ENCODE measurements at regions not wholly inside any gene's neighbourhood (a gene's known extent, or its start where the extent isn't known, plus 50 kb on each side); places are given as distances from the start of the nearest gene placed in this dataset.

- DNase-seq = no peak
Measured at GRCh38 chr3:72698154-72698917, 149.9 kb downstream of the SHQ1 start.

GRCh38 chr3:72697717-72698116, 150.5 kb downstream of the SHQ1 start:
- DNase-seq = no peak

GRCh38 chr3:72696815-72697214, 151.4 kb downstream of the SHQ1 start:
- no peak for DNase-seq

GRCh38 chr3:72694398-72694797, 153.8 kb downstream of the SHQ1 start:
- DNase-seq = no peak

- no peak for DNase-seq
Measured at GRCh38 chr3:72692990-72693389, 155.3 kb downstream of the SHQ1 start.

- DNase-seq = no peak
Measured at GRCh38 chr3:72690629-72691028, 157.6 kb downstream of the SHQ1 start.

GRCh38 chr3:72682936-72683452, 165.3 kb downstream of the SHQ1 start:
- DNase-seq = no peak

GRCh38 chr3:72681598-72681997, 166.6 kb downstream of the SHQ1 start:
- DNase-seq = no peak

- DNase-seq = no peak
Measured at GRCh38 chr3:72680766-72681165, 167.5 kb downstream of the SHQ1 start.

- DNase-seq = no peak
Measured at GRCh38 chr3:72679540-72680198, 168.6 kb downstream of the SHQ1 start.

GRCh38 chr3:72678867-72679266, 169.4 kb downstream of the SHQ1 start:
- DNase-seq = no peak

- no peak for DNase-seq
Measured at GRCh38 chr3:72678380-72678779, 169.9 kb downstream of the SHQ1 start.

- DNase-seq = no peak
Measured at GRCh38 chr3:72675243-72675642, 173.0 kb downstream of the SHQ1 start.

- no peak for DNase-seq
Measured at GRCh38 chr3:72673011-72673771, 175.1 kb downstream of the SHQ1 start.

- no peak for DNase-seq
Measured at GRCh38 chr3:72669224-72669623, 179.0 kb downstream of the SHQ1 start.

- no peak for DNase-seq
Measured at GRCh38 chr3:72666447-72666755, 181.8 kb downstream of the SHQ1 start.

- DNase-seq = peak; percentile 77
Measured at GRCh38 chr3:72665701-72666446, 182.4 kb downstream of the SHQ1 start.

GRCh38 chr3:72665103-72665502, 183.1 kb downstream of the SHQ1 start:
- DNase-seq = no peak

GRCh38 chr3:72664184-72664975, 183.9 kb downstream of the SHQ1 start:
- DNase-seq = no peak

- DNase-seq = no peak
Measured at GRCh38 chr3:72663429-72663828, 184.8 kb downstream of the SHQ1 start.

- no peak for DNase-seq
Measured at GRCh38 chr3:72661115-72661457, 187.2 kb downstream of the SHQ1 start.
